Karpas-422 (cell line): ENCODE measurements at regions not wholly inside any gene's neighbourhood (a gene's known extent, or its start where the extent isn't known, plus 50 kb on each side); places are given as distances from the start of the nearest gene placed in this dataset.

Source experiments
- DNase-seq: peaks from one replicate; pipeline ENCODE4 v3.0.0-alpha.2; 2015
- H2AFZ ChIP-seq: fragments of 200-600 bp; sonication (generic); 2 replicates; pipeline ENCODE4 v1.6.1; 2014; ENCODE audit warnings: antibody characterized with exemption, low read length, mixed read lengths
- H3K27ac ChIP-seq: fragments of 200-600 bp; sonication (generic); 2 replicates; pipeline ENCODE4 v1.5.1; 2014; ENCODE audit warnings: mild to moderate bottlenecking, low read length, moderate library complexity
- H3K27me3 ChIP-seq: fragments of 200-600 bp; sonication (generic); 2 replicates; pipeline ENCODE4 v1.6.1; 2014; ENCODE audit warnings: low read length, mixed read lengths
- H3K36me3 ChIP-seq: fragments of 200-600 bp; sonication (generic); 2 replicates; pipeline ENCODE4 v1.6.1; 2014; ENCODE audit warnings: low read length, mixed read lengths; ENCODE audit not compliant: insufficient read depth
- H3K4me1 ChIP-seq: fragments of 200-600 bp; sonication (generic); 2 replicates; pipeline ENCODE4 v1.6.1; 2014; ENCODE audit warnings: mild to moderate bottlenecking, low read length, mixed read lengths
- H3K4me2 ChIP-seq: fragments of 200-600 bp; sonication (generic); 2 replicates; pipeline ENCODE4 v1.6.1; 2014; ENCODE audit warnings: low read length, low read depth, mild to moderate bottlenecking; ENCODE audit not compliant: poor library complexity, severe bottlenecking
- H3K4me3 ChIP-seq: fragments of 200-600 bp; sonication (generic); 2 replicates; pipeline ENCODE4 v1.5.1; 2014; ENCODE audit warnings: mild to moderate bottlenecking, antibody characterized with exemption, low read length, mixed read lengths
- H3K79me2 ChIP-seq: fragments of 200-600 bp; sonication (generic); 2 replicates; pipeline ENCODE4 v1.6.1; 2014; ENCODE audit warnings: mild to moderate bottlenecking, low read length, mixed read lengths
- H3K9ac ChIP-seq: fragments of 200-600 bp; sonication (generic); 2 replicates; pipeline ENCODE4 v1.6.0; 2014; ENCODE audit warnings: low read length
- H3K9me2 ChIP-seq: fragments of 200-600 bp; sonication (generic), shearing (Covaris generic); replicated peaks from 2 replicates; pipeline ENCODE4 v1.6.0; 2014; ENCODE audit warnings: mild to moderate bottlenecking, low read length, moderate library complexity; ENCODE audit not compliant: insufficient read depth
- H3K9me3 ChIP-seq: fragments of 300-700, 200-600 bp; sonication (generic); 2 replicates; pipeline ENCODE4 v1.6.1; 2014; ENCODE audit warnings: low read length, mixed read lengths
- H4K20me1 ChIP-seq: fragments of 200-600 bp; sonication (generic); 2 replicates; pipeline ENCODE4 v1.6.1; 2014; ENCODE audit warnings: mild to moderate bottlenecking, antibody characterized with exemption, low read length, low read depth; ENCODE audit not compliant: insufficient read depth

DNA sequence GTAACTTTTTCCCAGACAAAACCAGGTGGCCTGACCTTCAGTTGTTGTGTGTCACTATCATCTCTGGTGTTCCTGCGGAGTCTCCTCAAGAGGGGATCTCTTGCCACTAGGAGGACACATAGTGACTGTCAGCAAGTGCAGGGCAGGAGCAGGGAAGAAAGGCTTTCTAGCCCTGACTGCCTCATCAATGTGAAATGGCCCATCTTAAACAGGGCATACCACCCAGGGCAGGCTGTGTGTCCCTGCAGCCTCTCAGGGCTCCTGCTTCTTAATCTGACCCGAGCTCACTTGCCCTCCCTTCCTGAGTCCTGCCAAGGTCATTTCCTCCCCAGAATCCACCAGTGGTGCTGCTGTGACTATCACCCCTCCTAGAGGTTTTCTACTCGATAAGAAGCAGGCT lies 57.4 kb upstream of the SIMC1 start:
- no peak overlapping the region for H3K9ac ChIP-seq
- H3K27ac ChIP-seq, result no peak overlapping the region

DNA sequence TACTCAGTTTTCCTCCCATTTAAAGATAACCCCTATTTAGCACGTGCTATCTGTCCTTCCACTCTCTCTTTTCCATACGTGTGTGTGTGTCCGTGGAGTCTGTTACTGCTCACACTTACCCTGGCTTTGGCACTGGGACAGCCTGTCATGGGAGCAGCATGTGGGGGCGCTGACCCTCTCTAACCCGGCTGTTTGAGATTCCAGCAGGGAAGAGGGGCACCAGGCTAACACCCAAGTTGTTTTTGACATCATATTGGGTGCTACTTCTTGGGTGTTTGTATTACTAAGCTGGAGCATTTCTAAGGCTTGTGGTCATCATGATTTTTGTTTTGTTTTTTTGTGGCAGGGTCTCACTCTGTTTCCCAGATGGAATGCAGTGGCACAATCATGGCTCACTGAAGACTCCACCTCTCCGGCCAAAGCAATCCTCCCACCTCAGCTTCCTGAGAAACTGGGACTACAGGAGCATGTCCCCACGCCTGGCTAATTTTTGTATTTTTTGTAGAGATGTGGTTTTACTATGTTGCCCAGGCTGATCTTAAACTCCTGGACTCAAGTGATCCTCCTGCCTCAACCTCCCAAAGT lies 56.9 kb upstream of the SIMC1 start:
- no peak for DNase-seq
- Histone ChIP-seq H3K79me2 (no peaks in the 10 kb centered on the region), H3K9me3 (no peaks in the 10 kb centered on the region), H3K27ac (no peak overlapping the region), H3K4me3 (no peak overlapping the region), H4K20me1 (no peaks in the 10 kb centered on the region), H3K9me2 (no peaks in the 10 kb centered on the region), H3K4me1 (no peaks in the 10 kb centered on the region), H3K4me2 (no peak overlapping the region), H3K27me3 (no peaks in the 10 kb centered on the region), H3K9ac (no peak overlapping the region), H2AFZ (no peak overlapping the region), H3K36me3 (no peaks in the 10 kb centered on the region)

More for the DNA sequence above, 57.4 kb upstream of the SIMC1 start:
- Histone ChIP-seq H3K4me1 (no peaks in the 10 kb centered on the region), H3K36me3 (no peaks in the 10 kb centered on the region), H3K4me3 (no peak overlapping the region), H3K9me3 (no peaks in the 10 kb centered on the region), H3K4me2 (no peak overlapping the region), H3K79me2 (no peaks in the 10 kb centered on the region), H3K27me3 (no peaks in the 10 kb centered on the region), H4K20me1 (no peaks in the 10 kb centered on the region), H2AFZ (no peak overlapping the region), H3K9me2 (no peaks in the 10 kb centered on the region)
- DNase-seq, result no peak

DNA sequence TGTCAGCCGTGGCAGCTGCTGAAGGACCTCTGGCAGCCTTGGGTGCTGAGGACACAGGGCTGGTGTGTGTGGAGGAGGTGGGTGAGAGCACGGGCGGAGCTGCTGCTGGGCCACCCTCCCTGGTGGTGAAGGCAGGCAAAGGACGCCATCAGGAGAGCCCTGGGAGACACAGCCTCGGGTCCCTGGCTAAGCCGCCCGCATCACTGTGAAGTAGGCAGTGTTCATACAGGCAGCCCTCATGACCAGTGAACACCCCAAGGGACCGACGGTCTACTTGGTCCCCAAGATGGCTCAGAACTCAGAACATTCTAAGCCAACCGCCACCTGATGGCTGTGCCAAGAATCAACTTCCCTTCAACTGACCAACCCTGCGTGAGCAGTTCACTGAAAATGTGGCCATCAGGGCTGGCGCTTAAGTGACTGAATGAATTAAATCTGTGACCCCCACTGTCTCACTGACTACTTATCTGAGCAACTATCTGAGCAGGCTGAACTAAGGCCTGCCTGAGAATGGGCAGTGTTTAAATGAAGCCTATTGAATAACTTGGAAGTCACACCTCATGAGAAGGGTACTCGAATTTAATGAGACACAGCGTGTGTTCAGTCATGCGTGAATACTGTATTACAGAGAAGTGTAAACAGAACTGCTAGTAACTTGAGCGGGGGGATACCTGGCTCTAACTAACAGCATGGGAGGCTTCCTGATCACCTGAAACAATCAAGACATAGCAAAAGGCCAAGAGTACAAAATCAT lies 54.7 kb upstream of the SIMC1 start:
- H3K9me3 ChIP-seq, result no peaks in the 10 kb centered on the region
- DNase-seq, result no peak
- no peak overlapping the region for H3K4me2 ChIP-seq
- no peak overlapping the region for H3K9ac ChIP-seq
- H3K79me2 ChIP-seq, result no peaks in the 10 kb centered on the region
- no peaks in the 10 kb centered on the region for H3K4me1 ChIP-seq
- H3K27ac ChIP-seq, result no peak overlapping the region
- H3K4me3 ChIP-seq, result no peak overlapping the region
- H4K20me1 ChIP-seq, result no peaks in the 10 kb centered on the region
- H2AFZ ChIP-seq, result no peak overlapping the region
- no peaks in the 10 kb centered on the region for H3K27me3 ChIP-seq
- H3K36me3 ChIP-seq, result no peaks in the 10 kb centered on the region
- H3K9me2 ChIP-seq, result no peaks in the 10 kb centered on the region

DNA sequence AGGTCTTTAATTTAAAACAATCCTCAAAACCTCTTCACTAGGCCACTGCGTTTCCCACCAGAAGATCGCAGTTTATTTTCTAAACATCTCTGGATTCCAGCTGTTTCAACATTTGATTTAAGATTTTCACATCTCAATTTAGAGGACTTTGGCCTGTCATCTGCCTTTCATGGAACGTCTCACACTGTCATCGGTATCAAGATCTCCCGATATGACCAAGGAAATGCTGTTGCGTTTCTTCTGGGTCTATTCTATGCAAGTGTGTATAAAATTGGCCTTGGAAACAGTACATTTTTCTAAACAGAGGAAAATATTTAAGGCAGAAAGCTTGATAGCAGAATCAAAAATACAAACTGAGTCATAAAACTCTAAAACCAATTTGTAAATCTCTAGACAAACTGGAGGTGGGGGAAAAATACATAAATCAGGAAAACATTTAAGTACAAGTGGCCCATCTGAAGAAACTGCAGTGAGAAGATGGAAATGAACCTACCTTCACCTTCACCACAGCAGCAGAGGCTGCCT lies 53.6 kb upstream of the SIMC1 start:
- Histone ChIP-seq H3K4me2 (no peak overlapping the region), H4K20me1 (no peaks in the 10 kb centered on the region), H3K4me1 (no peaks in the 10 kb centered on the region), H3K27me3 (no peaks in the 10 kb centered on the region), H3K4me3 (no peak overlapping the region), H3K36me3 (no peaks in the 10 kb centered on the region), H3K9ac (no peak overlapping the region), H2AFZ (no peak overlapping the region), H3K9me3 (no peaks in the 10 kb centered on the region), H3K9me2 (no peaks in the 10 kb centered on the region), H3K79me2 (no peaks in the 10 kb centered on the region), H3K27ac (no peak overlapping the region)
- no peak for DNase-seq

DNA sequence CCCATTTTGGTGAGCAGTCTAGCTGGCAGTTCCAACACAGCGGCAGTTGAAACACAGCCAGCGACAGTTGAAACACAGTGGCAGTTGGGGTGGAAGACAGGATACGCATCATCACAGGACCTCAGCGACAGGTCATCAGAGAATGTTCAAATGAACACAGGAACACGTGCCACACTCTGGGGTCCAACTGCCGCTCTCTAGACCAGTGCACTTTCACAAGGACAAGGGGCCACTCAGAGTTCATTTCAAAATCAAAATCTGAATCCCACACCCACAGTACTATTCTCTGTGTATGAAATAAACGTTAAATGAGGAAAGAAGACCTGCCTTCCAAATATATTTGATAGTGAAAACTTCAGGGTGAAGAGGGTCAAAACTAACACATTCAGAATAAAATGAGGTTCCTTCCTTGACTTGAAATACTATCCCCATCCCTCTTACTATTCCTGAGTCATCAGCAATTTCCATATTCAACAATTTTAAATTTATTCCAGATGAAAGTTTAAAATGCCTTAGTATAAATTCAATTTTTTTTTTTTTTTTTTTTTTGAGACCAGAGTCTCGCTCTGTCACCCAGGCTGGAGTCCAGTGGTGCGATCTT lies 53.0 kb upstream of the SIMC1 start:
- Histone ChIP-seq H3K79me2 (no peaks in the 10 kb centered on the region), H4K20me1 (no peaks in the 10 kb centered on the region), H3K4me3 (no peak overlapping the region), H3K4me2 (no peak overlapping the region), H3K36me3 (no peaks in the 10 kb centered on the region), H3K9me3 (no peaks in the 10 kb centered on the region), H3K9ac (no peak overlapping the region), H3K27me3 (no peaks in the 10 kb centered on the region), H3K27ac (no peak overlapping the region), H2AFZ (no peak overlapping the region), H3K4me1 (no peaks in the 10 kb centered on the region), H3K9me2 (no peaks in the 10 kb centered on the region)
- no peak for DNase-seq

DNA sequence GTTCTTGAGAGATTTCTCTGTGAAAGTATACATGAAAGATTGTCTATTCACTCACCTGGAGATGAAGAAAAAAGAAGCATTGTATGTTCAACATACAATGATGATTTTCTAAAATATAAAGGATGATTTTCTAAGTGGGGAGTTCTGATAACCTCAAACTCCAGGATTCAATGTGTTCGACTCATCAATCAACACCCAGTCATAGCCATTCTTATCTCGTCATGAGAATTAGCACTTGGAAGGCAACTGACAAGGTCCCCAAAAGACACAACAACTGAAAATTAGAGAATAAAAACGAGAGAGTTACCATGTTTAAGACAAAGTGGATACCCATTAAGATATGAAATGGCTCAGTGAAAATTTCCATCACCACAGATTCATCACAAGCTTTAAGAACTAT lies 52.1 kb upstream of the SIMC1 start:
- Histone ChIP-seq H3K27ac (no peak overlapping the region), H4K20me1 (no peaks in the 10 kb centered on the region), H3K79me2 (no peaks in the 10 kb centered on the region), H3K4me3 (no peak overlapping the region), H3K4me2 (no peak overlapping the region), H3K36me3 (no peaks in the 10 kb centered on the region), H3K27me3 (no peaks in the 10 kb centered on the region), H3K9me3 (no peaks in the 10 kb centered on the region), H3K9me2 (no peaks in the 10 kb centered on the region), H2AFZ (no peak overlapping the region), H3K4me1 (no peaks in the 10 kb centered on the region), H3K9ac (no peak overlapping the region)
- no peak for DNase-seq

DNA sequence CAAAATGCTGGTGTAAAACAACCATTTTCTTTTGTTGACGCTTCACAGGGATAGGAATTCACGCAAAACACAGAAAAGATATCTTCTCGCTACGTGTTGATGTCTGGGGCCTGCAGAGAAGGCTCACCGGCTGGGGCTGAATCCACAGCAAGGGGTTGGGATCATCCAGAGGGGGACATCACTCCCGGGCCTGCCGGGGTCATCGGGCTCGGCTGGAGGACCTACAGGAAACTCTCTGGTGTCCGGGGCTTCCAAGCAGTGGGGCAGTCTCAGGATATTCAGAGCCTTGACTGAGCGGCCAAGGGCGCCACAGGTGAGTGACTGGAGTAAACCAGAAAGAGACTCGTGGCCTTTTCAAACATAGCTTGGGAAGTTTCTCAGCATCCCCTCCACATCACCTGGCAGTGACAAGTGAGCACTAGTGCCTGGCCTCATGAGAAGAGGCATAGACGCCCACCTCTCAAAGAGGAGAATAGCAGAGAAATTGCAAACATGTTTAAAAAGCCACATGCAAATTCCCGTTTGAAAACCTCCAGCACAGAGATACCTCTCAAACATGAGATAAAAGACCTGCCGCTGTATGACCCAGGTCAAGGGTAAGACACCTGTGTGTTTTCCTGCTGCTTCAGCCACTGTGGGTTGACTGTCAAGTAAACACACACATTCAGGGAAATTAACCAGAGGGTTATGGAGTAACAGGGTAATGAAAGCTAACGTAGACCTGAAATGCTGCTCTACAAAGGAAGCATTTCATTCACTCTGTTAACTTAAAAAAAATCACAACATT lies 50.8 kb upstream of the SIMC1 start:
- H3K9me2 ChIP-seq, result no peaks in the 10 kb centered on the region
- no peak overlapping the region for H3K27ac ChIP-seq
- no peaks in the 10 kb centered on the region for H4K20me1 ChIP-seq
- H2AFZ ChIP-seq, result no peak overlapping the region
- H3K9ac ChIP-seq, result no peak overlapping the region
- H3K4me3 ChIP-seq, result no peak overlapping the region
- no peaks in the 10 kb centered on the region for H3K79me2 ChIP-seq
- no peak overlapping the region for H3K4me2 ChIP-seq
- H3K9me3 ChIP-seq, result no peaks in the 10 kb centered on the region
- no peaks in the 10 kb centered on the region for H3K4me1 ChIP-seq
- no peaks in the 10 kb centered on the region for H3K27me3 ChIP-seq
- H3K36me3 ChIP-seq, result no peaks in the 10 kb centered on the region
- DNase-seq, result no peak

DNA sequence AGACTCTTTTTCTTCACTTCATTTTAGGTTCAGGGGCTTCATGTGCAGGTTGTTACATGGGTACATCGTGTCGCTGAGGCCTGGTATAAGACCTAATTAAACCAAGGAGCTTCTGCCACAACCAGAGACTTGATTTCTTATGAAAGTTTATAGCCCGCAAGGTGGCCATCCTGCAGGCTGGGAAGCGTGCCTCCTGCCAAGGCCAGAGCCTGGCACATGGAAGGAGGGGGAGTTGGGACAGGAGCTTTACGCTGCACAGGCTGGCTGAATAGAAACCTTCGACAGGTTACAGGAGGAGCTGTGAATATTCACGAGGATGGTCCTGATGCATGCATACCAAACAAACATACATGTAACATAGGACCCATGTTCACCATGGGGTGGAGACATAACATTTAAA lies 50.1 kb upstream of the SIMC1 start:
- Histone ChIP-seq H4K20me1 (no peaks in the 10 kb centered on the region), H3K4me1 (no peaks in the 10 kb centered on the region), H3K27me3 (no peaks in the 10 kb centered on the region), H3K4me3 (no peak overlapping the region), H3K36me3 (no peaks in the 10 kb centered on the region), H3K79me2 (no peaks in the 10 kb centered on the region), H3K9ac (no peak overlapping the region), H3K9me2 (no peaks in the 10 kb centered on the region), H3K27ac (no peak overlapping the region), H3K4me2 (no peak overlapping the region), H3K9me3 (no peaks in the 10 kb centered on the region), H2AFZ (no peak overlapping the region)
- no peak for DNase-seq
